ENCODE measurements at regions not wholly inside any gene's neighbourhood (a gene's known extent, or its start where the extent isn't known, plus 50 kb on each side); places are given as distances from the start of the nearest gene placed in this dataset.

DNA sequence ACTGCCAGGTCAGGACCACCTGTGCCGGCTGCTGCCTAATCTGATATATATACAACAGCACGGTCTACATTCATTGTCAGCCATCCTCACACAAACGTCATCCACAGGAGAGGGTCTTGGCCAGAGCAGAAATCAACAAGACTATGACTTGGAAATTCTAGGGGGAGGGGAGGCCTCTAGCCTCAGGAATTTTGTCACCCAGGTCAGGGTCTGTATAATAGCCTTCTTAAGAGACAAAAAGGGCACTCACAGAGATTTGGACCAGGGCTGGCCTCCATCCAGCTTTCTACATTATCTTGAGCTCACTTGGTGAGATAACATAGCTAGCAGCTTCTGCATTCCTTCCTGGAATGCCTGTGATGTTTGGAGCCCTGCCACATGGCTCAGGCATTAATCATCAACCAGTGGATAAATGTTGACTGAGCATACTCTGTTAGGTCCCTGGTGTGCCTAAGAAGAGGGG lies 50.4 kb upstream of the CTIF start:
- Histone ChIP-seq H3K9ac (ENCODE audit: low read length in 2 of 2) (no peak overlapping the region), H3K27me3 (ENCODE audit: control insufficient read depth in 1 of 2, insufficient read depth in 2 of 2, low read length in 2 of 2) (no peaks in the 10 kb centered on the region), H3K36me3 (ENCODE audit: control insufficient read depth in 2 of 2, insufficient read depth in 2 of 2, low read length in 2 of 2) (no peaks in the 10 kb centered on the region), H3K27ac (ENCODE audit: low read length) (no peak overlapping the region), H3K4me1 (ENCODE audit: control insufficient read depth, insufficient read depth, low read length) (peaks cover 6% of the 10 kb centered on the region), H3K4me3 (ENCODE audit: low read length in 2 of 2) (no peak overlapping the region), H3K9me3 (ENCODE audit: control insufficient read depth in 2 of 2, low read length in 2 of 2) (no peaks in the 10 kb centered on the region)

DNA sequence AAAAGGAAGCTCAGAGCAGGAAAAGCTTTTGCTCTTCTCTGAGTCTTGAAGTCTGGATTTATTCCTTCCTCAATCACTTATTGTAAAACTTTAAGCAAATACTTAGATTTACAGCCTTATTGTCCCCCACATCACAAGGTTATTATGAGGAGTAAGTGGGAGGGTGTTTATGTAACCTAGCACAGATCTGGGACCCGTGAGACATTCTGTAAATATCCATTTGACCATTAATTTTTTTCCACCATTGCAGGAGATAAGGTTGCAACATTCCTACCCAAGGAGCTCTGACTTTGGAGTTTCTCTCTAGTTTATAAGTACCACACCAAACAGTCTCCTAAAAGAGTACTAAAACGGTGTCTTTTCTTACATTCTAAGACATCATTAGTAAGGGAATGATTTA lies 52.1 kb upstream of the CTIF start:
- Histone ChIP-seq H3K4me1 (ENCODE audit: control insufficient read depth, insufficient read depth, low read length) (peaks cover 6% of the 10 kb centered on the region), H3K9me3 (ENCODE audit: control insufficient read depth in 2 of 2, low read length in 2 of 2) (no peaks in the 10 kb centered on the region), H3K9ac (ENCODE audit: low read length in 2 of 2) (no peak overlapping the region), H3K27me3 (ENCODE audit: control insufficient read depth in 1 of 2, insufficient read depth in 2 of 2, low read length in 2 of 2) (no peaks in the 10 kb centered on the region), H3K4me3 (ENCODE audit: low read length in 2 of 2) (no peak overlapping the region), H3K36me3 (ENCODE audit: control insufficient read depth in 2 of 2, insufficient read depth in 2 of 2, low read length in 2 of 2) (no peaks in the 10 kb centered on the region), H3K27ac (ENCODE audit: low read length) (no peak overlapping the region)

DNA sequence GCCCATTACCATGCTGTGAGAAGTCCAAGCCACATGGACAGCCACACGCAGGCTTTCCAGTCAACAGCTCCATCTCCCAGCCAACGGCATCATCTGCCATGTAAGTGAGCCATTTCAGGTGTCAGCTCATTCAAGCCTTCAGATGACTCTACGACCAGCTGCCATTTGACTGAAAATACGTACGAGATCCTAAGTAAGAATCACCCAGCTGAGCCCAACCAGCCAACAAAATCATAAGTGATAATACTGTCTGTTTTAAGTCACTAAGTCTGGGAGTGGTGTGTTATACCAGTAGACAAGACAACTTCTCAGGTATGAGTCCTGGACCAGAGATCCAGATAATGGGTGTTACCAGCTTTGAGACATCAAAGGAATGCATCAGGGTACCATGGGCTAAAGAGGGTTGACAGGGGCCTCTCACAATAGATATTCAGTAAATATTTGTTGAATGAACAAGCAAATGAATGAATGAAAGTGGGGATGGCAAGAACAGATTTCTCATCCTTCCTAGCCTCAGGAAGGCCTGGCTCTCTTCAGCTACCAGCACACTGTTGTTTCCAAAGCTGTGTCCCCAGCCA lies 52.9 kb upstream of the CTIF start:
- no peak overlapping the region for H3K9ac ChIP-seq (ENCODE audit: low read length in 2 of 2)

DNA sequence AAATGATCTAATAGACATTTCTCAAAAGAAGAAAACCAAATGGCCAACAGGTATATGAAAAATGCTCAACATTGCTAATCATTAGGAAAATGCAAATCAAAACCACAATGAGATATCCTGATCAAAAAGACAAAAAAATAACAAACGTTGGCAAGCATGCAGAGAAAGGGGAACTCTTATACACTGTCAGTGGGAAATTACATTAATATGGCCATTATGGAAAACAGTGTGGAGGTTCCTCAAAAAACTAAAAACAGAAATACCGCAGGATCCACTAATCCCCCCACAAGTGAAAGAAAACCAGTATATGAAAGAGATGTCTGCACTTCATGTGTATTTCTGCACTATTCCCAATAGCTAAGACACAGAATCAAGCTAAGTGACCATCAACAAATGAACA lies 57.7 kb upstream of the CTIF start:
- no peak overlapping the region for H3K27ac ChIP-seq (ENCODE audit: low read length)
- no peaks in the 10 kb centered on the region for H3K4me1 ChIP-seq (ENCODE audit: control insufficient read depth, insufficient read depth, low read length)
- no peak overlapping the region for H3K9ac ChIP-seq (ENCODE audit: low read length in 2 of 2)
- no peaks in the 10 kb centered on the region for H3K27me3 ChIP-seq (ENCODE audit: control insufficient read depth in 1 of 2, insufficient read depth in 2 of 2, low read length in 2 of 2)
- H3K9me3 ChIP-seq (ENCODE audit: control insufficient read depth in 2 of 2, low read length in 2 of 2): no peaks in the 10 kb centered on the region
- no peaks in the 10 kb centered on the region for H3K36me3 ChIP-seq (ENCODE audit: control insufficient read depth in 2 of 2, insufficient read depth in 2 of 2, low read length in 2 of 2)
- no peak overlapping the region for H3K4me3 ChIP-seq (ENCODE audit: low read length in 2 of 2)

More for the DNA sequence above, 52.9 kb upstream of the CTIF start:
- Histone ChIP-seq H3K27me3 (ENCODE audit: control insufficient read depth in 1 of 2, insufficient read depth in 2 of 2, low read length in 2 of 2) (no peaks in the 10 kb centered on the region), H3K27ac (ENCODE audit: low read length) (no peak overlapping the region), H3K9me3 (ENCODE audit: control insufficient read depth in 2 of 2, low read length in 2 of 2) (no peaks in the 10 kb centered on the region), H3K4me3 (ENCODE audit: low read length in 2 of 2) (no peak overlapping the region), H3K4me1 (ENCODE audit: control insufficient read depth, insufficient read depth, low read length) (peaks cover 6% of the 10 kb centered on the region), H3K36me3 (ENCODE audit: control insufficient read depth in 2 of 2, insufficient read depth in 2 of 2, low read length in 2 of 2) (no peaks in the 10 kb centered on the region)

DNA sequence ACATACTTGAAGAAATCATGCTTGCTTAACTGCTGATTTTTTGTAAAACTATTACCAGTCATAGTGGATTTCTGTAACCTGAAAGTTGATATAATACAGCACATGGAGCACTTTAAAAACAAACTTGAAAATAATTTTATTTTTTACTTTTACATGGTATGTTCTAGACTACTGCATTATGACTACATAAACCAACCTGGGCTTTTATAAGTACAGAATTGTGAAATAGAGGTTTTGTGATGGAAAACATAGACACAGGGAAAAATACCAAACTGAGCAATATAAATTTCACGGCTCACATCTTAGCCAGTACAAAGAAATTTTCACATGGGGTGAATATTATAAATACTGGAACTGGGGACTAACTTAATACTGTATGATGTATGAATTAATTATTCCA lies 59.3 kb upstream of the CTIF start:
- H3K27me3 ChIP-seq (ENCODE audit: control insufficient read depth in 1 of 2, insufficient read depth in 2 of 2, low read length in 2 of 2): no peaks in the 10 kb centered on the region
- no peak overlapping the region for H3K4me3 ChIP-seq (ENCODE audit: low read length in 2 of 2)
- no peaks in the 10 kb centered on the region for H3K9me3 ChIP-seq (ENCODE audit: control insufficient read depth in 2 of 2, low read length in 2 of 2)
- H3K27ac ChIP-seq (ENCODE audit: low read length): no peak overlapping the region
- H3K4me1 ChIP-seq (ENCODE audit: control insufficient read depth, insufficient read depth, low read length): no peaks in the 10 kb centered on the region
- no peak overlapping the region for H3K9ac ChIP-seq (ENCODE audit: low read length in 2 of 2)
- no peaks in the 10 kb centered on the region for H3K36me3 ChIP-seq (ENCODE audit: control insufficient read depth in 2 of 2, insufficient read depth in 2 of 2, low read length in 2 of 2)

DNA sequence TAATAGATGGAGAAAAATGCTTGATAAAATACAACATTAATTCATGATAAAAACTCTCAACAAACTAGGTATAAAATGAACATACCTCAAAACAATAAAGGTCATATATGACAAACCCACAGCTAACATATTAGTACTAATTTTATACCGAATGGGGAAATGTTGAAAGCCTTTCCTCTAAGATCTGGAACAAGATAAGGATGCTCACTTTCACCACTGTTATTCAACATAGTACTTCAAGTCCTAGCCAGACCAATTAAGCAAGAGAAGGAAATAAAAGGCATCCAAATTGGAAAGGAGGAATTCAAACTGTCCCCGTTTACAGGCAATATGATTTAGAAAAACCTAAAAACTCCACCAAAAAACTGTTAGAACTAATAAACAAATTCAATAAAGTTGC lies 61.5 kb upstream of the CTIF start:
- Histone ChIP-seq H3K4me1 (ENCODE audit: control insufficient read depth, insufficient read depth, low read length) (no peaks in the 10 kb centered on the region), H3K27me3 (ENCODE audit: control insufficient read depth in 1 of 2, insufficient read depth in 2 of 2, low read length in 2 of 2) (no peaks in the 10 kb centered on the region), H3K27ac (ENCODE audit: low read length) (no peak overlapping the region), H3K9ac (ENCODE audit: low read length in 2 of 2) (no peak overlapping the region), H3K36me3 (ENCODE audit: control insufficient read depth in 2 of 2, insufficient read depth in 2 of 2, low read length in 2 of 2) (no peaks in the 10 kb centered on the region), H3K4me3 (ENCODE audit: low read length in 2 of 2) (no peak overlapping the region), H3K9me3 (ENCODE audit: control insufficient read depth in 2 of 2, low read length in 2 of 2) (peaks cover 0 to 2% of the 10 kb centered on the region in 2 donors)

DNA sequence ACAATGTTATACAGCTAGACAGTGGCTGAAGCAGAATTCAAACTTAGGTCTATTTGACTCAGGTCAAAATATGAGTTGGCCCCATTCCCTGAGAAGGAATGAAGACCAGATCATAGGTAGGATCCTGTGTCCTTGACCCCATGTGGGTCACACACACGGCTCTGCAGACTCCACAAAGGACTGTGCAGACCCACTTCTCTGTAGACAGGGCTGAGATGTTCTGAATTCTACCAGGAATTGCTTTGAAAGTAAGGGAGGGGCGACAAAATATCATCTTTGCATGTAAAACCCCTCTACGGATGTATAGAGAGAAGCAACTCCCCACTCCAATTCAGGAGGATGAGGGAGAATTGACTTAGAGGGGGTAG lies 62.3 kb upstream of the CTIF start:
- peaks cover 4% of the 10 kb centered on the region in 2 donors for H3K9me3 ChIP-seq (ENCODE audit: control insufficient read depth in 2 of 2, low read length in 2 of 2)
- no peaks in the 10 kb centered on the region for H3K36me3 ChIP-seq (ENCODE audit: control insufficient read depth in 2 of 2, insufficient read depth in 2 of 2, low read length in 2 of 2)
- no peak overlapping the region for H3K9ac ChIP-seq (ENCODE audit: low read length in 2 of 2)
- H3K27ac ChIP-seq (ENCODE audit: low read length): no peak overlapping the region
- no peaks in the 10 kb centered on the region for H3K27me3 ChIP-seq (ENCODE audit: control insufficient read depth in 1 of 2, insufficient read depth in 2 of 2, low read length in 2 of 2)
- H3K4me3 ChIP-seq (ENCODE audit: low read length in 2 of 2): no peak overlapping the region
- no peaks in the 10 kb centered on the region for H3K4me1 ChIP-seq (ENCODE audit: control insufficient read depth, insufficient read depth, low read length)

DNA sequence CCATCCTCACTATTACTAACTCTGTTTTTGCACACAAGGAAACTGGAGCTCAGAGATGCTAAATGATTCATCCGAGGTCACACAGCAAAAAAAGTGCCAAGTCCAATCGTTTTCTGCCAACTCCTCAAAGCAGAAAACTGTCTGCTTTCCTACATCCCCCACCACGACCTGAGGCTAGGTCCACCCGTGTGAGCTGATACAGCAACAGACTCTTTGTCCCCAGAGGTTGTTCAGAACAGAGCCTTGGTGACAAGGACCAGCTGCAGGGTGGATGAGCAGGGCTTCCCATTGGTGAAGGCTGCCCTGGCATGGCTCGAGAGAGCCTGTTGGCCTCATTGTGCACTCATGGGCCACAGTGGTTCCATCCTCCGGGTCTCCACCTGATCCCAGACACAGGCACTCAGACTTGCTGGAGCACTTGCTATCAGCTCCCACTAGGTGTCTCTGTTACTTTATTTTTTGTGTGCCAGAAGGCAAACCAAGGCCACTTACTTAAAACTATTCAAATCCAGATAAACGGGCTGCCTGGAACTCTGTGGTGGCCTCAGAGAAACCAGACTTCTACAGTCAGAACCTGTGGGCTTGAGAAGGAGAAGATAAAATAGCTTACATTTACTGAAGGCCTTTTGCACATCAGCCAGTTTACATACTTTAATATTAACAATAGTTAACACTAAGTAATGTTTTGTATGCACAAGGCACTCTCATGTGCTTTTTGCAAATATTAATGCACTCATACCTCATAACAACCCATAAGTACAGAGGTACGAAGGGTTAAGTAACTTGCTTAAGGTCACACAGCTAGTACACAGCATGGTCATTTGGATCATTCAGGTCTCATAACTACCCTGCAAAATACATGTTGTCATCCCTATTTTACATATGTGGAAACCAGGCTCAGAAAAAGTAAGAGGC lies 62.9 kb upstream of the CTIF start:
- no peaks in the 10 kb centered on the region for H3K36me3 ChIP-seq (ENCODE audit: control insufficient read depth in 2 of 2, insufficient read depth in 2 of 2, low read length in 2 of 2)
- no peak overlapping the region for H3K9ac ChIP-seq (ENCODE audit: low read length in 2 of 2)
- no peaks in the 10 kb centered on the region for H3K27me3 ChIP-seq (ENCODE audit: control insufficient read depth in 1 of 2, insufficient read depth in 2 of 2, low read length in 2 of 2)
- H3K4me3 ChIP-seq (ENCODE audit: low read length in 2 of 2): no peak overlapping the region
- H3K4me1 ChIP-seq (ENCODE audit: control insufficient read depth, insufficient read depth, low read length): no peaks in the 10 kb centered on the region
- H3K9me3 ChIP-seq (ENCODE audit: control insufficient read depth in 2 of 2, low read length in 2 of 2): peaks cover 4% of the 10 kb centered on the region in 2 donors
- H3K27ac ChIP-seq (ENCODE audit: low read length): no peak overlapping the region

DNA sequence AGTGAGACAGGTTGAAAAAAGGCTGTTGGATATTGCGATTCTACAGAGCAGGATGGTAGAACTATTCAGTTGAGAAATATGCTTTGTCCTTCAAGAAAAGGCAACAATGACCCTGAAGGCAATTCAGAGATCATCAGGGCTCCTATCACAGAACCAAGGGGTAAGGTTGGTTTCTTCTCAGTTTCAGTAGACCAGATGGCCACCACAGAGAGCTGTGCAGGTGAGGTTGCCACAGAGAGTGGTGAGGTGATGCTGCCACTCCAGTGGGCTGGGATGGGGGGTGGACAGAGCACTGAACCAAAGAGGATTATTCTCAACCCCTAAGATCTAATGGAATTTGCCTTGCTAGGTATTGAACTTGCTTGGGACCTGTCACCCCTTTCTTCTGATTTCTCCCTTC lies 64.6 kb upstream of the ZBTB7C start:
- Histone ChIP-seq H3K4me3 (ENCODE audit: low read length in 2 of 2) (no peak overlapping the region), H3K9ac (ENCODE audit: low read length in 2 of 2) (no peak overlapping the region), H3K36me3 (ENCODE audit: control insufficient read depth in 2 of 2, insufficient read depth in 2 of 2, low read length in 2 of 2) (no peaks in the 10 kb centered on the region), H3K4me1 (ENCODE audit: control insufficient read depth, insufficient read depth, low read length) (no peaks in the 10 kb centered on the region), H3K27me3 (ENCODE audit: control insufficient read depth in 1 of 2, insufficient read depth in 2 of 2, low read length in 2 of 2) (no peaks in the 10 kb centered on the region), H3K9me3 (ENCODE audit: control insufficient read depth in 2 of 2, low read length in 2 of 2) (peaks cover 4% of the 10 kb centered on the region in 2 donors), H3K27ac (ENCODE audit: low read length) (no peak overlapping the region)

DNA sequence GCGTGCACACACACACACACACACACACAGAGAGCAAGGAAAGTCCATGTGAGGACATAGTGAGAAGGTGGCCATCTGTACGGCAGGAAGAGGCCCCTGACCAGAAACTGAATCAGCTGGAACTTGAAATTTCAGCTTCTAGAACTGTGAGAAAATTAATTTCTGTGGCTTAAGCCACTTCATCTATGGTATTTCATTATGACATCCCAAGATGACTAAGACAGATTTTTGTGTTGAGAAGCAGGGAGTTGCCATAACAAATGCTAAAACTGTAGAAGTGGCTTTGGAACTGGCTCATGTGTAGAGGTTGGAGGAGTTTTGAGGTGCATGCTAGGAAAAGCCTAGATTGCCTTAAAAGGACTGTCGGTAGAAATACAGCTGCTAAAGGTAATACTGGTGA lies 63.4 kb upstream of the ZBTB7C start:
- Histone ChIP-seq H3K27me3 (ENCODE audit: control insufficient read depth in 1 of 2, insufficient read depth in 2 of 2, low read length in 2 of 2) (no peaks in the 10 kb centered on the region), H3K9ac (ENCODE audit: low read length in 2 of 2) (no peak overlapping the region), H3K4me3 (ENCODE audit: low read length in 2 of 2) (no peak overlapping the region), H3K27ac (ENCODE audit: low read length) (no peak overlapping the region), H3K36me3 (ENCODE audit: control insufficient read depth in 2 of 2, insufficient read depth in 2 of 2, low read length in 2 of 2) (no peaks in the 10 kb centered on the region), H3K4me1 (ENCODE audit: control insufficient read depth, insufficient read depth, low read length) (no peaks in the 10 kb centered on the region), H3K9me3 (ENCODE audit: control insufficient read depth in 2 of 2, low read length in 2 of 2) (peaks cover 4% of the 10 kb centered on the region in 2 donors)

Data from stomach smooth muscle (tissue), 2 donors.